GM19397 (cell line): ENCODE measurements at regions not wholly inside any gene's neighbourhood (a gene's known extent, or its start where the extent isn't known, plus 50 kb on each side); places are given as distances from the start of the nearest gene placed in this dataset.

Experiments used
- ATAC-seq: cut with Tn5 transposase; IDR thresholded peaks from one replicate; pipeline ENCODE4 v1.9.1; 2021; ENCODE audit warnings: mild to moderate bottlenecking, moderate library complexity; ENCODE audit not compliant: unreplicated experiment

- no peak for ATAC-seq
Observed at GRCh38 chr1:94599095-94599813, 57.7 kb upstream of the F3 start.

- no peak for ATAC-seq
Observed at GRCh38 chr1:94597701-94598100, 56.1 kb upstream of the F3 start.

- ATAC-seq = no peak
Observed at GRCh38 chr1:94596260-94596659, 54.7 kb upstream of the F3 start.

- no peak for ATAC-seq
Observed at GRCh38 chr1:94595658-94596057, 54.1 kb upstream of the F3 start.

GRCh38 chr1:94593611-94594010 lies 52.1 kb upstream of the F3 start:
- no peak for ATAC-seq

GRCh38 chr1:94592571-94592920 lies 51.0 kb upstream of the F3 start:
- ATAC-seq = no peak

- no peak for ATAC-seq
Observed at GRCh38 chr1:94591823-94592570, 50.4 kb upstream of the F3 start.
